H9 (cell line): ENCODE measurements at regions not wholly inside any gene's neighbourhood (a gene's known extent, or its start where the extent isn't known, plus 50 kb on each side); places are given as distances from the start of the nearest gene placed in this dataset.

Experiments
- DNase-seq: peaks from one replicate; pipeline ENCODE4 v3.0.0-alpha.2; 2017
- H2AFZ ChIP-seq: one replicate; pipeline ENCODE4 v1.6.1; 2013; ENCODE audit warnings: mild to moderate bottlenecking, low read length, control low read depth, moderate library complexity
- H2AK5ac ChIP-seq: 2 replicates; pipeline ENCODE4 v1.6.1; 2013; ENCODE audit warnings: low read length, control low read depth, mixed read lengths; ENCODE audit not compliant: insufficient read length
- H2BK120ac ChIP-seq: one replicate; pipeline ENCODE4 v1.6.1; 2013; ENCODE audit warnings: low read depth, mild to moderate bottlenecking, low read length, control low read depth, inconsistent platforms; ENCODE audit not compliant: poor library complexity, severe bottlenecking
- H2BK12ac ChIP-seq: 2 replicates; pipeline ENCODE4 v1.6.1; 2013; ENCODE audit warnings: low read length, control low read depth, mixed read lengths, low read depth; ENCODE audit not compliant: insufficient read length
- H2BK15ac ChIP-seq: 2 replicates; pipeline ENCODE4 v1.6.1; 2013; ENCODE audit warnings: low read depth, low read length, control low read depth
- H2BK20ac ChIP-seq: one replicate; pipeline ENCODE4 v1.6.1; 2013; ENCODE audit warnings: low read depth, mild to moderate bottlenecking, low read length, control low read depth, inconsistent platforms; ENCODE audit not compliant: poor library complexity, severe bottlenecking
- H2BK5ac ChIP-seq: 2 replicates; pipeline ENCODE4 v1.6.1; 2013; ENCODE audit warnings: low read length, control low read depth, mixed read lengths; ENCODE audit not compliant: insufficient read length
- H3K14ac ChIP-seq: 2 replicates; pipeline ENCODE4 v1.6.1; 2013; ENCODE audit warnings: low read length, control low read depth; ENCODE audit not compliant: insufficient read depth
- H3K18ac ChIP-seq: 2 replicates; pipeline ENCODE4 v1.6.1; 2013; ENCODE audit warnings: low read depth, mild to moderate bottlenecking, mixed read lengths, low read length, control low read depth; ENCODE audit not compliant: insufficient read length
- H3K23ac ChIP-seq: 2 replicates; pipeline ENCODE4 v1.6.1; 2013; ENCODE audit warnings: low read length, control low read depth, mixed read lengths, low read depth; ENCODE audit not compliant: insufficient read length
- H3K23me2 ChIP-seq: 2 replicates; pipeline ENCODE4 v1.6.1; 2013; ENCODE audit warnings: low read depth, mild to moderate bottlenecking, mixed read lengths, low read length, control low read depth; ENCODE audit not compliant: insufficient read length, poor library complexity, severe bottlenecking
- H3K27ac ChIP-seq: 2 replicates; pipeline ENCODE4 v1.5.1; 2013; ENCODE audit warnings: low read length, control low read depth, mixed read lengths, low read depth; ENCODE audit not compliant: insufficient read length
- H3K27me3 ChIP-seq: 2 replicates; pipeline ENCODE4 v1.6.1; 2013; ENCODE audit warnings: low read length, control low read depth, inconsistent platforms; ENCODE audit not compliant: insufficient read depth
- H3K4ac ChIP-seq: 2 replicates; pipeline ENCODE4 v1.6.1; 2013; ENCODE audit warnings: low read depth, mild to moderate bottlenecking, control low read depth, inconsistent platforms, low read length, moderate library complexity
- H3K4me1 ChIP-seq: 2 replicates; pipeline ENCODE4 v1.6.1; 2013; ENCODE audit warnings: low read length, control low read depth, inconsistent platforms; ENCODE audit not compliant: insufficient read depth
- H3K4me2 ChIP-seq: 2 replicates; pipeline ENCODE4 v1.6.1; 2013; ENCODE audit warnings: low read length, control low read depth, mixed read lengths; ENCODE audit not compliant: insufficient read length, insufficient read depth
- H3K56ac ChIP-seq: 2 replicates; pipeline ENCODE4 v1.6.1; 2013; ENCODE audit warnings: low read depth, mild to moderate bottlenecking, mixed read lengths, low read length, control low read depth; ENCODE audit not compliant: insufficient read length
- H3K79me1 ChIP-seq: 2 replicates; pipeline ENCODE4 v1.6.1; 2013; ENCODE audit warnings: low read depth, mild to moderate bottlenecking, moderate library complexity, low read length, control low read depth, inconsistent platforms; ENCODE audit not compliant: insufficient read depth, poor library complexity, severe bottlenecking
- H3K79me2 ChIP-seq: 2 replicates; pipeline ENCODE4 v1.6.1; 2013; ENCODE audit warnings: low read length, control low read depth, inconsistent platforms; ENCODE audit not compliant: insufficient read depth
- H3K9ac ChIP-seq: 2 replicates; pipeline ENCODE4 v1.6.1; 2013; ENCODE audit warnings: low read length, control low read depth, mixed read lengths; ENCODE audit not compliant: insufficient read length; ENCODE audit errors: extremely low read depth
- H3K9me3 ChIP-seq: one replicate; pipeline ENCODE4 v1.6.1; 2013; ENCODE audit warnings: low read depth, low read length, inconsistent platforms; ENCODE audit not compliant: control insufficient read depth
- H3T11ph ChIP-seq: one replicate; pipeline ENCODE4 v1.6.1; 2013; ENCODE audit warnings: mild to moderate bottlenecking, low read length, control low read depth, inconsistent platforms
- H4K20me1 ChIP-seq: one replicate; pipeline ENCODE4 v1.6.1; 2013; ENCODE audit not compliant: control insufficient read depth, insufficient read length, insufficient read depth
- H4K5ac ChIP-seq: 2 replicates; pipeline ENCODE4 v1.6.1; 2013; ENCODE audit warnings: low read depth, mild to moderate bottlenecking, mixed read lengths, low read length, control low read depth; ENCODE audit not compliant: insufficient read length
- H4K8ac ChIP-seq: replicated peaks from 2 replicates; pipeline ENCODE4 v1.6.1; 2013; ENCODE audit warnings: low read length, control low read depth, mixed read lengths, low read depth; ENCODE audit not compliant: insufficient read length
- H4K91ac ChIP-seq: 2 replicates; pipeline ENCODE4 v1.6.1; 2013; ENCODE audit warnings: low read depth, mild to moderate bottlenecking, moderate library complexity, mixed read lengths, low read length, control low read depth; ENCODE audit not compliant: insufficient read length
- H3K27ac Mint-ChIP-seq, 3 experiments: 2 replicates in 2 of 3; 3 replicates in 1 of 3; pipeline ENCODE4 v1.8.0; 2020 to 2021; ENCODE audit warnings: mixed read lengths in 3 of 3, mild to moderate bottlenecking in 1 of 3, moderate library complexity in 1 of 3
- H3K27me3 Mint-ChIP-seq: 2 replicates; pipeline ENCODE4 v1.8.0; 2021; ENCODE audit warnings: low read depth, mild to moderate bottlenecking, moderate library complexity, mixed read lengths
- H3K36me3 Mint-ChIP-seq, 3 experiments: 2 replicates in 2 of 3; 3 replicates in 1 of 3; pipeline ENCODE4 v1.8.0; 2020 to 2021; ENCODE audit warnings: low read depth in 3 of 3, mixed read lengths in 3 of 3; ENCODE audit not compliant: insufficient read depth in 1 of 3
- H3K4me1 Mint-ChIP-seq, 2 experiments: 2 replicates each; pipeline ENCODE4 v1.8.0; 2020; ENCODE audit warnings: mixed read lengths in 2 of 2
- H3K4me3 Mint-ChIP-seq, 2 experiments: 2 replicates in 1 of 2; 3 replicates in 1 of 2; pipeline ENCODE4 v1.8.0; 2020 to 2021; ENCODE audit warnings: mild to moderate bottlenecking in 2 of 2, mixed read lengths in 2 of 2, moderate library complexity in 1 of 2
- H3K9me3 Mint-ChIP-seq, 2 experiments: 2 replicates in 1 of 2; 3 replicates in 1 of 2; pipeline ENCODE4 v1.8.0; 2020; ENCODE audit warnings: mild to moderate bottlenecking in 2 of 2, mixed read lengths in 2 of 2, moderate library complexity in 1 of 2
- CTCF ChIP-seq: fragments of 200-600 bp; sonication (generic); conservative IDR thresholded peaks from 3 replicates; pipeline ENCODE4 v1.8.0; 2021; ENCODE audit warnings: antibody characterized with exemption, mild to moderate bottlenecking
- WGBS: extraction: QIAGEN DNeasy Blood & Tissue Kit; methylation state at CpG from one replicate; pipeline ENCODE4 v1.1.7; 2013; ENCODE audit warnings: missing lambda C conversion rate, low lambda C conversion rate, mixed read lengths; ENCODE audit not compliant: insufficient read length; ENCODE audit errors: extremely low coverage; 5-methylcytosine and 5-hydroxymethylcytosine counted together

GRCh38 chr15:38086611-38087010 is 152.2 kb downstream of the TMCO5A start:
- TF ChIP-seq CTCF: no peak
- peaks cover 0 to 5% of the 10 kb centered on the region in 2 experiments; a peak in 1 of 4 replicates for H3K4me1 Mint-ChIP-seq
- H3K9me3 ChIP-seq: no peaks in the 10 kb centered on the region
- no peak for DNase-seq
- no peaks in the 10 kb centered on the region for H3K79me1 ChIP-seq
- H4K20me1 ChIP-seq: no peaks in the 10 kb centered on the region
- H3K9ac ChIP-seq: no peak overlapping the region
- H3K79me2 ChIP-seq: no peaks in the 10 kb centered on the region
- no peak overlapping the region for H2BK15ac ChIP-seq
- H4K8ac ChIP-seq: no peak overlapping the region
- no peaks in the 10 kb centered on the region for H3K36me3 Mint-ChIP-seq
- H3K23ac ChIP-seq: no peak overlapping the region
- H3K14ac ChIP-seq: no peak overlapping the region
- no peak overlapping the region for H2BK20ac ChIP-seq
- WGBS: no CpG with 5 or more reads among the region's 2 CpGs
- H3T11ph ChIP-seq: no peak overlapping the region
- H2BK120ac ChIP-seq: no peak overlapping the region
- H2AK5ac ChIP-seq: no peak overlapping the region
- H3K4me3 Mint-ChIP-seq: no peak overlapping the region
- H3K4me1 ChIP-seq: no peaks in the 10 kb centered on the region
- H4K91ac ChIP-seq: no peak overlapping the region
- no peak overlapping the region for H3K4ac ChIP-seq
- H3K27ac ChIP-seq: no peak overlapping the region
- H3K56ac ChIP-seq: no peak overlapping the region
- no peaks in the 10 kb centered on the region for H3K9me3 Mint-ChIP-seq
- no peak overlapping the region for H2AFZ ChIP-seq
- no peak overlapping the region for H2BK12ac ChIP-seq
- no peaks in the 10 kb centered on the region for H3K27me3 Mint-ChIP-seq
- no peak overlapping the region for H2BK5ac ChIP-seq
- H4K5ac ChIP-seq: no peak overlapping the region
- no peak overlapping the region for H3K4me2 ChIP-seq
- H3K27ac Mint-ChIP-seq: no peak overlapping the region
- no peak overlapping the region for H3K18ac ChIP-seq
- H3K27me3 ChIP-seq: no peaks in the 10 kb centered on the region
- H3K23me2 ChIP-seq: no peaks in the 10 kb centered on the region
